IMR-90 (cell line): ENCODE measurements at regions not wholly inside any gene's neighbourhood (a gene's known extent, or its start where the extent isn't known, plus 50 kb on each side); places are given as distances from the start of the nearest gene placed in this dataset.

Experiments used
- ATAC-seq: fragments of 200-7000 bp; cut with Tn5 transposase; 2 replicates; pipeline ENCODE4 v1.9.1; 2020; ENCODE audit warnings: low read depth, mild to moderate bottlenecking, moderate library complexity
- BruUV-seq: library from RNA; stranded (reverse); fragments of 400-500 nt; replicated peaks from 2 replicates; lab custom pipeline; 2021; lab: Mats Ljungman, UMichigan
- CTCF ChIA-PET: fragments of 300-600 bp; formaldehyde crosslinking; extraction: SDS; loops from one replicate; lab custom pipeline; 2021; ENCODE audit warnings: antibody characterized with exemption; lab: Yijun Ruan, JAX
- POLR2A ChIA-PET: fragments of 300-600 bp; sonication (Branson Sonifier 250); formaldehyde crosslinking; loops from one replicate; lab custom pipeline; 2022; ENCODE audit warnings: antibody characterized with exemption; ENCODE audit not compliant: unreplicated experiment; lab: Charles Lee
- DNase-seq: peaks from one replicate; pipeline ENCODE4 v3.0.0; 2013
- H2AFZ ChIP-seq: replicated peaks from 2 replicates; pipeline ENCODE3; 2013; ENCODE audit warnings: low read length, mild to moderate bottlenecking; ENCODE audit not compliant: poor library complexity
- H2AK5ac ChIP-seq: 2 replicates; pipeline ENCODE4 v1.6.1; 2013; ENCODE audit warnings: low read depth, low read length, inconsistent platforms
- H2AK9ac ChIP-seq: replicated peaks from 2 replicates; pipeline ENCODE3; 2013; ENCODE audit warnings: mild to moderate bottlenecking, low read depth, low read length, moderate library complexity; ENCODE audit not compliant: poor library complexity
- H2BK120ac ChIP-seq: 2 replicates; pipeline ENCODE4 v1.6.1; 2013; ENCODE audit warnings: low read depth, low read length, inconsistent platforms
- H2BK15ac ChIP-seq: 3 replicates; pipeline ENCODE4 v1.6.1; 2013; ENCODE audit warnings: low read depth, low read length, inconsistent platforms
- H2BK20ac ChIP-seq: 2 replicates; pipeline ENCODE4 v1.6.1; 2013; ENCODE audit warnings: low read depth, mild to moderate bottlenecking, inconsistent platforms, low read length, moderate library complexity
- H2BK5ac ChIP-seq: 2 replicates; pipeline ENCODE4 v1.6.1; 2013; ENCODE audit warnings: mild to moderate bottlenecking, low read depth, low read length, inconsistent platforms; ENCODE audit not compliant: poor library complexity, severe bottlenecking
- H3K14ac ChIP-seq: replicated peaks from 2 replicates; pipeline ENCODE4 v1.6.1; 2013; ENCODE audit warnings: low read depth, low read length, inconsistent platforms
- H3K18ac ChIP-seq: 2 replicates; pipeline ENCODE4 v1.6.1; 2013; ENCODE audit warnings: low read depth, low read length, control low read depth
- H3K23ac ChIP-seq: 2 replicates; pipeline ENCODE4 v1.6.1; 2013; ENCODE audit warnings: low read depth, low read length, inconsistent platforms
- H3K27ac ChIP-seq: 2 replicates; pipeline ENCODE4 v1.5.1; 2013; ENCODE audit warnings: mild to moderate bottlenecking, control low read depth, low read length; ENCODE audit not compliant: insufficient read depth
- H3K27me3 ChIP-seq: 2 replicates; pipeline ENCODE4 v1.6.1; 2013; ENCODE audit warnings: low read length; ENCODE audit not compliant: control insufficient read depth, insufficient read depth
- H3K36me3 ChIP-seq: 2 replicates; pipeline ENCODE4 v1.6.1; 2013; ENCODE audit warnings: low read length, mixed read lengths; ENCODE audit not compliant: control insufficient read depth, insufficient read depth
- H3K4ac ChIP-seq: 2 replicates; pipeline ENCODE4 v1.6.1; 2013; ENCODE audit warnings: low read depth, low read length, inconsistent platforms
- H3K4me1 ChIP-seq: 2 replicates; pipeline ENCODE4 v1.6.1; 2013; ENCODE audit warnings: low read length, mixed read lengths; ENCODE audit not compliant: control insufficient read depth, insufficient read depth
- H3K4me2 ChIP-seq: 2 replicates; pipeline ENCODE4 v1.6.1; 2013; ENCODE audit warnings: low read depth, mild to moderate bottlenecking, control low read depth, low read length, moderate library complexity
- H3K4me3 ChIP-seq: 2 replicates; pipeline ENCODE4 v1.5.1; 2013; ENCODE audit warnings: low read depth, mild to moderate bottlenecking, control low read depth, low read length, moderate library complexity; ENCODE audit not compliant: insufficient read depth
- H3K56ac ChIP-seq: 2 replicates; pipeline ENCODE4 v1.6.1; 2013; ENCODE audit warnings: low read length, inconsistent platforms; ENCODE audit not compliant: insufficient read depth; ENCODE audit errors: extremely low read depth
- H3K79me1 ChIP-seq, 2 experiments: 2 replicates each; pipeline ENCODE4 v1.6.1; 2013; ENCODE audit warnings: low read length in 2 of 2, inconsistent platforms in 1 of 2, low read depth in 1 of 2
- H3K9ac ChIP-seq: 2 replicates; pipeline ENCODE4 v1.6.1; 2013; ENCODE audit warnings: low read depth, low read length, control low read depth
- H3K9me1 ChIP-seq: 2 replicates; pipeline ENCODE4 v1.6.1; 2013; ENCODE audit warnings: low read length, inconsistent platforms; ENCODE audit not compliant: insufficient read depth
- H3K9me3 ChIP-seq: 2 replicates; pipeline ENCODE4 v1.6.1; 2013; ENCODE audit warnings: low read length; ENCODE audit not compliant: control insufficient read depth, insufficient read depth
- H4K20me1 ChIP-seq: 2 replicates; pipeline ENCODE4 v1.6.1; 2013; ENCODE audit warnings: low read length, inconsistent platforms; ENCODE audit not compliant: insufficient read depth
- H4K5ac ChIP-seq: 2 replicates; pipeline ENCODE4 v1.6.1; 2013; ENCODE audit warnings: mild to moderate bottlenecking, low read depth, low read length, control low read depth
- H4K8ac ChIP-seq, 2 experiments: 2 replicates each; pipeline ENCODE4 v1.6.1; 2013; ENCODE audit warnings: low read depth in 2 of 2, low read length in 2 of 2, control low read depth in 1 of 2, inconsistent platforms in 1 of 2
- H4K91ac ChIP-seq: 2 replicates; pipeline ENCODE4 v1.6.1; 2013; ENCODE audit warnings: low read depth, low read length, inconsistent platforms; ENCODE audit not compliant: insufficient read depth
- BHLHE40 ChIP-seq: fragments of 150-350 bp; IDR thresholded peaks from 2 replicates; pipeline ENCODE4 v1.6.1; 2016; ENCODE audit warnings: mild to moderate bottlenecking, low read depth, low read length
- CTCF ChIP-seq: conservative IDR thresholded peaks from 2 replicates; pipeline ENCODE4 v1.5.1; 2012; ENCODE audit warnings: mild to moderate bottlenecking, low read depth, low read length, improper control_type of control experiment
- MAZ ChIP-seq: IDR thresholded peaks from 2 replicates; pipeline ENCODE4 v1.6.1; 2012; ENCODE audit warnings: low read depth, mild to moderate bottlenecking, low read length, improper control_type of control experiment, moderate library complexity, borderline replicate concordance
- NFE2L2 ChIP-seq: fragments of 150-350 bp; IDR thresholded peaks from 2 replicates; pipeline ENCODE4 v1.6.1; 2016; ENCODE audit warnings: low read depth, mild to moderate bottlenecking, low read length
- POLR2A ChIP-seq: IDR thresholded peaks from 2 replicates; pipeline ENCODE4 v1.6.1; 2012; ENCODE audit warnings: mild to moderate bottlenecking, low read depth, low read length
- WGBS, 2 experiments: methylation state at CpG; one replicate each; pipeline versions ENCODE4 v1.1.5 to v1.1.7; 2013; ENCODE audit warnings: missing lambda C conversion rate in 2 of 2; ENCODE audit not compliant: insufficient read length in 1 of 2; ENCODE audit errors: extremely low coverage in 2 of 2; 5-methylcytosine and 5-hydroxymethylcytosine counted together
- dilution Hi-C: fragments of 300-500 bp; cut with HindIII; formaldehyde crosslinking; loops from one replicate; pipeline ENCODE4 v1.14.3; 2018; ENCODE audit warnings: low sequenced_read_pairs; ENCODE audit not compliant: unreplicated experiment
- in situ Hi-C: fragments of 300-500 bp; cut with MboI; formaldehyde crosslinking; loops from 3 replicates; pipeline ENCODE4 v1.14.3; 2019; ENCODE audit warnings: low sequenced_read_pairs, inconsistent platforms, mixed read lengths
- intact Hi-C: fragments of 100-400 bp; cut with micrococcal nuclease; formaldehyde crosslinking; loops from 2 replicates; pipeline ENCODE4 v1.10.0; 2022

DNA sequence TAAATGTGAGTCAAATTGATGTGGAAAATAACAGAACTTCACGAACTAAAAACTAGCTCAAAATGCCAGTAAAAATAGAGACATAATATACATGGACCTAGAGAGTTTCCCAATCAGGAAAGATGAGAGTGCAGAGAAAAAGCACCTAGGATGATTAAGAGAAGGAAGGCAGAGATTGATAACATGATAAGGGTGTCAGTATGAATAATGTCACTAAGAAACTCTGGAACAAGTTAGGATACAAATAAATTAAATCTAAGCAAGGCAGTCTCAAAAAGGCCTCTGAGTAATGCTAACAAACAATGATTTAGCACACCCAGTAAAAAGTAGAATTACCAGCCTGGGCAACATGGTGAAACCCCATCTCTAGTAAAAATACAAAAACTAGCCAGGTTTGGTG, 304.7 kb upstream of the DPPA4 start:
- H3K9me3 ChIP-seq: no peaks in the 10 kb centered on the region
- H4K5ac ChIP-seq: no peak overlapping the region
- WGBS, 2 experiments: no CpG with 5 or more reads among the region's 1 CpG
- H3K56ac ChIP-seq: no peak overlapping the region
- H2AFZ ChIP-seq: no peak overlapping the region
- no peak overlapping the region for H3K23ac ChIP-seq
- no peak overlapping the region for H3K9ac ChIP-seq
- no peak overlapping the region for H3K4ac ChIP-seq
- dilution Hi-C loops: no loop called here
- intact Hi-C loops: no loop called here
- no peak overlapping the region for H2BK120ac ChIP-seq
- no peak overlapping the region for H3K4me3 ChIP-seq
- H3K36me3 ChIP-seq: no peaks in the 10 kb centered on the region
- ATAC-seq: no peak
- H2BK20ac ChIP-seq: no peak overlapping the region
- BruUV-seq: no TSS peak
- POLR2A ChIA-PET: no interaction called here
- no peak overlapping the region for H3K4me2 ChIP-seq
- H4K91ac ChIP-seq: no peak overlapping the region
- no peaks in the 10 kb centered on the region for H3K27me3 ChIP-seq
- no peaks in the 10 kb centered on the region for H3K4me1 ChIP-seq
- H3K18ac ChIP-seq: no peak overlapping the region
- DNase-seq: no peak
- H3K9me1 ChIP-seq: no peaks in the 10 kb centered on the region
- CTCF ChIA-PET: no interaction called here
- no peak overlapping the region for H2AK9ac ChIP-seq
- in situ Hi-C loops: no loop called here
- no peak overlapping the region for H3K14ac ChIP-seq
- no peaks in the 10 kb centered on the region for H4K20me1 ChIP-seq
- H2AK5ac ChIP-seq: no peak overlapping the region
- no peak overlapping the region for H3K27ac ChIP-seq
- no peak for TF ChIP-seq CTCF
- TF ChIP-seq POLR2A: no peak
- no peak for TF ChIP-seq BHLHE40
- no peak for TF ChIP-seq NFE2L2
- no peak for TF ChIP-seq MAZ
- H2BK15ac ChIP-seq: no peak overlapping the region
- H3K79me1 ChIP-seq: no peaks in the 10 kb centered on the region
- H4K8ac ChIP-seq: no peak overlapping the region
- no peak overlapping the region for H2BK5ac ChIP-seq
